ENCODE measurements at regions not wholly inside any gene's neighbourhood (a gene's known extent, or its start where the extent isn't known, plus 50 kb on each side); places are given as distances from the start of the nearest gene placed in this dataset.

DNA sequence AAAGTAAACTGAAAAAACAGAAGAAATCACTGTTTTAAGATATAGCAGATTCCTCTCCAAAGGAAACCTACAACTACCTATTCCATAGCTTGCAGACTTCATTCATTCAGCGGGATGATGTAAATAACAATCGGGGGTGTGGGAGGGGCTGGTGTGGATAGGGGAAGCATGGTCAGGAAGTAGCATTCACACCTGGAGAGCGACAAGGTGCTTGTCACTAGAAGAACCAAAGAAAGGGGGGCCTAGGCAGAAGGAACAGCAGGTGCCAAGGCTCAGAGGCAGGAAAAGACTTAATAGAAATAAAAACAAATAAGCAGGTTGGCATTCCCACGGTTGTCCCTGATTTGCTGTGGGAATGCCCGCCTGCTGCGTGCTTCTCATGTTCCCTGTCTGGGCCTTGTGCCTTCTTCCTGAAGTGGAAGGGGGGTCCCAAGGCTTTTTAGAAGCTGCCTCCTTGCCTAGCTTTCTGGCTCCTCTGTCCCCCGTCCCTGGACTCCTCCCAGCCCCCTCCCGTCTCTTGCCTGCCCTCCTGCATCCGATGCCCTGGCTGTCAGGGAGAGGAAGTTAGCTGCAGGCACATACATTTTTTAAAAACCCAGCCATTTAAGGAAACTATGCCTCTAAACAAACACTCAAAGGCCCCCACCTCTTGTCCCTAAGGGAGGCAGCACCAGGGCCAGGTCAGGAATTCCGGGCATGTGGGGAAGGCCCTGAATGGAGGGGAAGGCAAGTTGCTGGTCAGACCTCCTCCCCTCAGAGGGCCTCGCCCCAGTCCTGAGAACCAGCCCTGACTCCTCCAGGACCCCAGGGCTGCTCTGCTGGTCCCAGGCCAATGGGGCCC lies 54.7 kb upstream of the PRDM11 start:
- H3K4me3 ChIP-seq, result no peak overlapping the region
- no peak for TF ChIP-seq POLR2A (IDR thresholded peaks at IDR 0.05)
- no peak for TF ChIP-seq CTCF (IDR thresholded peaks at IDR 0.05)
- no peak for TF ChIP-seq POLR2AphosphoS5 (IDR thresholded peaks at IDR 0.05; ENCODE audit: insufficient read depth in 1 of 2, low read depth in 1 of 2)
- no peaks in the 10 kb centered on the region for H3K36me3 ChIP-seq
- intact Hi-C loops (cut with DNase I), result no loop called here
- peaks cover 59% of the 10 kb centered on the region for H3K4me1 ChIP-seq
- no peaks in the 10 kb centered on the region for H3K9me3 ChIP-seq
- no peak for DNase-seq (ENCODE audit: extremely low spot score in 2 of 2)
- H3K27me3 ChIP-seq, result no peaks in the 10 kb centered on the region
- H3K27ac ChIP-seq, result no peak overlapping the region

- no peak for TF ChIP-seq POLR2A (IDR thresholded peaks at IDR 0.05)
- Histone ChIP-seq H3K4me3 (no peak overlapping the region), H3K36me3 (no peaks in the 10 kb centered on the region), H3K27me3 (no peaks in the 10 kb centered on the region), H3K9me3 (no peaks in the 10 kb centered on the region), H3K4me1 (peaks cover 53% of the 10 kb centered on the region), H3K27ac (no peak overlapping the region)
- intact Hi-C loops (cut with DNase I), result no loop called here
- no peak for DNase-seq (ENCODE audit: extremely low spot score in 2 of 2)
Observed at GRCh38 chr11:45092404-45092785, 54.0 kb upstream of the PRDM11 start.

GRCh38 chr11:45092901-45093760 lies 53.3 kb upstream of the PRDM11 start:
- TF ChIP-seq POLR2A (IDR thresholded peaks at IDR 0.05) (no peak), POLR2AphosphoS5 (IDR thresholded peaks at IDR 0.05; ENCODE audit: insufficient read depth in 1 of 2, low read depth in 1 of 2) (no peak), CTCF (IDR thresholded peaks at IDR 0.05) (no peak)
- H3K27ac ChIP-seq, result no peak overlapping the region
- intact Hi-C loops (cut with DNase I), result no loop called here
- H3K36me3 ChIP-seq, result no peaks in the 10 kb centered on the region
- no peak for DNase-seq (ENCODE audit: extremely low spot score in 2 of 2)
- H3K4me3 ChIP-seq, result no peak overlapping the region
- peaks cover 48% of the 10 kb centered on the region for H3K4me1 ChIP-seq
- no peaks in the 10 kb centered on the region for H3K9me3 ChIP-seq
- H3K27me3 ChIP-seq, result no peaks in the 10 kb centered on the region

DNA sequence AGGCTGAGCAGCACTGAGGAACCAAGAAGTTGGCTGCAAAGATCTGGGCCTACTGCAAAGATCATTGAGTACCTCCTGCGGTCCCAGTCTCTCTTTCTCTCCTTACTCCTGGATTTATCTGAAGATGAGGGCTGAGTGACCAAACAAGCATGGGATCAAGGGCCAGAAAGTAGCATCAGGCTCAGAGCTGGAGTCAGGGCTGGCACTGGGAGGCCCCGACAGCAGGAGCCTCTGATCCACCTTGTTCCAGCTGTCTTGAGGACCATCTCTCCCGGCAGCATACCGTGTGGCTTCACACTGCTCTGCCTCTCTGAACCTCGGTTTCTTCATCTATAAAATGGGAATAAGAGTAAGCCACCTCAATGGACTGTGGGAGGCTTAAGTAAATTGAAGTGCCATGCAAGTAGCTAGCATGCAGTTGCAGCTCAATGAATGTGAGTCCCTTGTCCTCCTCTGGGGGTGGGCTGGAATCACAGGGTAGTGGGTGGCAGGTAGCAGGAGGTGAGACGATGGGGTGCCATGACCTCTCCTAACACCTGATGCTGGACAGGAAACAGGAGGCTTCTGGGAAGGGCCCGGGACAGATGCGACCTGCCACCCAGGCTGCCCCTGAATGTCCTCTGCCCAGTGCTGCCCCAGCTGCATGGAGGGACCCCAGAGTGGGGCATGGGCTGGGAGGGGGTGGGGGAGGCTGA lies 52.5 kb upstream of the PRDM11 start:
- Histone ChIP-seq H3K9me3 (no peaks in the 10 kb centered on the region), H3K27ac (no peak overlapping the region), H3K27me3 (no peaks in the 10 kb centered on the region), H3K36me3 (no peaks in the 10 kb centered on the region), H3K4me3 (no peak overlapping the region), H3K4me1 (peaks cover 40% of the 10 kb centered on the region)
- peak in 1 of 2 donors; percentile 65 for DNase-seq (ENCODE audit: extremely low spot score in 2 of 2)
- intact Hi-C loops (cut with DNase I), result no loop called here
- TF ChIP-seq CTCF (IDR thresholded peaks at IDR 0.05), result no peak
- no peak for TF ChIP-seq POLR2A (IDR thresholded peaks at IDR 0.05)
- TF ChIP-seq POLR2AphosphoS5 (IDR thresholded peaks at IDR 0.05; ENCODE audit: insufficient read depth in 1 of 2, low read depth in 1 of 2), result no peak

DNA sequence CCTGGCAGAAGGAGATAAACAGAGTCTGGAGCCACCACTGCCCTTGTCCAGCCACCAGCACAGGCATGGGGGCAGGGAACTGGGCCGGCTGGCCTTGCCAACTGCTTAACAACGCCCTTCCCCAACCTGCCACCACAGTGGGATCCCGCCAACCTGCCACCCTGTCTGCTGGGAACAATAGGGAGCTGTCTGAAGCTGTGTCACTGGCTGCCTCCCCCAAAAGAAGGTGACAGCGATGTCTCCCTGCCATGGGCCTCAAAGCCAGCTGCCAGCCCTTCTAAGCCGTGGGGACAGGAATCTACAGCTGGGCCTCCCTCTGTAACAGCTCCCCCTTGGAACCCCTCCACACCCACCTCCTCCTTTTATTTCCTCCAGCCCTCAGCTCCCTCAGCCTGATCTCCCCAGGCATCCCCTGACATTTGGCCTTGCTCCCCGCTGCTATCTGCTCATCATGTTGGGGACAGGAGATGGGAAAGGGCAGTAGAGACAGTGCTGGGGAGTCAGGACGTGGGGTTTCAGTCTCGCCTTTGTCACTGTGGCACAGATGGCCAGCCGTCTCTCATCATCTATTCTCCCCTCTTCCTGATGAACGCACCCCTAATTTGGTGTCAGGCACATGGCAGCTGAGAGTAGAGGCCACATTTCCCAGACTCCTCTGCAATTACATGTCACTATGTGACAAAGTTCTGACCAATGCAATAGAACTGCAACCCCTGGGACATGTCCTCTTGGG lies 51.3 kb upstream of the PRDM11 start:
- intact Hi-C loops (cut with DNase I), result no loop called here
- TF ChIP-seq POLR2A (IDR thresholded peaks at IDR 0.05), result no peak
- TF ChIP-seq POLR2AphosphoS5 (IDR thresholded peaks at IDR 0.05; ENCODE audit: insufficient read depth in 1 of 2, low read depth in 1 of 2), result no peak
- Histone ChIP-seq H3K27me3 (no peaks in the 10 kb centered on the region), H3K4me1 (peaks cover 30% of the 10 kb centered on the region), H3K4me3 (no peak overlapping the region), H3K9me3 (no peaks in the 10 kb centered on the region), H3K36me3 (no peaks in the 10 kb centered on the region), H3K27ac (no peak overlapping the region)
- peak; percentile 67 to 91 for DNase-seq (ENCODE audit: extremely low spot score in 2 of 2)
